GM12878 (cell line): ENCODE measurements at regions not wholly inside any gene's neighbourhood (a gene's known extent, or its start where the extent isn't known, plus 50 kb on each side); places are given as distances from the start of the nearest gene placed in this dataset.

Source experiments
- BCL11A ChIP-seq: IDR thresholded peaks from 2 replicates; pipeline ENCODE4 v1.6.1; 2011; ENCODE audit warnings: low read depth, low read length
- CBX5 ChIP-seq: sonication (generic); IDR thresholded peaks from 2 replicates; pipeline ENCODE4 v1.6.1; 2016; ENCODE audit warnings: low read depth, moderate library complexity, mild to moderate bottlenecking, inconsistent platforms
- CUX1 ChIP-seq: IDR thresholded peaks from 2 replicates; pipeline ENCODE4 v1.6.1; 2012; ENCODE audit warnings: improper control_type of control experiment, low read depth, low read length; ENCODE audit not compliant: insufficient replicate concordance
- EZH2 ChIP-seq: IDR thresholded peaks from 2 replicates; pipeline ENCODE4 v1.6.1; 2012; ENCODE audit warnings: low read depth, mild to moderate bottlenecking, control low read depth, inconsistent platforms, low read length, borderline replicate concordance; ENCODE audit not compliant: control insufficient read depth
- MYC ChIP-seq: IDR thresholded peaks from 2 replicates; pipeline ENCODE4 v1.6.1; 2011; ENCODE audit warnings: mild to moderate bottlenecking, low read length, moderate library complexity, inconsistent platforms; ENCODE audit not compliant: insufficient read depth, insufficient replicate concordance, insufficient read length, severe bottlenecking
- NFYB ChIP-seq: IDR thresholded peaks from 2 replicates; pipeline ENCODE4 v1.6.1; 2011; ENCODE audit warnings: low read depth, mild to moderate bottlenecking, low read length, improper control_type of control experiment, moderate library complexity; ENCODE audit not compliant: insufficient read depth
- POLR2A ChIP-seq: IDR thresholded peaks from 2 replicates; pipeline ENCODE4 v1.6.1; 2011; ENCODE audit warnings: low read depth, mild to moderate bottlenecking, low read length
- POLR2AphosphoS5 ChIP-seq: IDR thresholded peaks from 2 replicates; pipeline ENCODE4 v1.6.1; 2011; ENCODE audit warnings: mild to moderate bottlenecking, low read length, inconsistent platforms
- SP1 ChIP-seq: IDR thresholded peaks from one replicate; pipeline ENCODE4 v1.6.1; 2011; ENCODE audit warnings: low read depth, low read length
- USF2 ChIP-seq: IDR thresholded peaks from 2 replicates; pipeline ENCODE4 v1.6.1; 2011; ENCODE audit warnings: low read depth, low read length, improper control_type of control experiment, borderline replicate concordance
- TF ChIP-seq, protein P1 (sequence below), 3 experiments: IDR thresholded peaks in 2 of 3; conservative IDR thresholded peaks in 1 of 3; 2 replicates each; pipeline ENCODE4 v1.5.1; 2011; ENCODE audit warnings: low read depth in 3 of 3, low read length in 3 of 3, mild to moderate bottlenecking in 3 of 3, control low read depth in 2 of 3, moderate library complexity in 2 of 3, inconsistent platforms in 1 of 3, mixed read lengths in 1 of 3; ENCODE audit not compliant: control insufficient read depth in 2 of 3, insufficient read depth in 1 of 3; ENCODE audit errors: extremely low read depth in 1 of 3

GRCh38 chr14:31950764-31951637 is 126.1 kb upstream of the ARHGAP5 start:
- TF ChIP-seq POLR2A = no peak
- TF ChIP-seq CUX1 = no peak
- TF ChIP-seq SP1 = no peak
- TF ChIP-seq NFYB = no peak
- no peak for TF ChIP-seq CBX5
- no peak for TF ChIP-seq BCL11A
- TF ChIP-seq POLR2AphosphoS5 = no peak
- TF ChIP-seq, protein P1, sequence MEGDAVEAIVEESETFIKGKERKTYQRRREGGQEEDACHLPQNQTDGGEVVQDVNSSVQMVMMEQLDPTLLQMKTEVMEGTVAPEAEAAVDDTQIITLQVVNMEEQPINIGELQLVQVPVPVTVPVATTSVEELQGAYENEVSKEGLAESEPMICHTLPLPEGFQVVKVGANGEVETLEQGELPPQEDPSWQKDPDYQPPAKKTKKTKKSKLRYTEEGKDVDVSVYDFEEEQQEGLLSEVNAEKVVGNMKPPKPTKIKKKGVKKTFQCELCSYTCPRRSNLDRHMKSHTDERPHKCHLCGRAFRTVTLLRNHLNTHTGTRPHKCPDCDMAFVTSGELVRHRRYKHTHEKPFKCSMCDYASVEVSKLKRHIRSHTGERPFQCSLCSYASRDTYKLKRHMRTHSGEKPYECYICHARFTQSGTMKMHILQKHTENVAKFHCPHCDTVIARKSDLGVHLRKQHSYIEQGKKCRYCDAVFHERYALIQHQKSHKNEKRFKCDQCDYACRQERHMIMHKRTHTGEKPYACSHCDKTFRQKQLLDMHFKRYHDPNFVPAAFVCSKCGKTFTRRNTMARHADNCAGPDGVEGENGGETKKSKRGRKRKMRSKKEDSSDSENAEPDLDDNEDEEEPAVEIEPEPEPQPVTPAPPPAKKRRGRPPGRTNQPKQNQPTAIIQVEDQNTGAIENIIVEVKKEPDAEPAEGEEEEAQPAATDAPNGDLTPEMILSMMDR (IDR thresholded peaks at IDR 0.05 in 2 of 3, conservative IDR thresholded peaks at IDR 0.05 in 1 of 3; ENCODE audit: control insufficient read depth in 2 of 3, extremely low read depth in 1 of 3, insufficient read depth in 1 of 3, low read depth in 3 of 3, low read length in 3 of 3) = no peak
- no peak for TF ChIP-seq MYC
- no peak for TF ChIP-seq EZH2
- no peak for TF ChIP-seq USF2
